Fibroblast of skin of right biceps (primary cell): ENCODE measurements at regions not wholly inside any gene's neighbourhood (a gene's known extent, or its start where the extent isn't known, plus 50 kb on each side); places are given as distances from the start of the nearest gene placed in this dataset.
"Not testable (repeated sequence)": the region's sequence is repeated elsewhere in the genome, so short reads cannot be mapped to it uniquely, and the experiment has no call there.

Source experiments
- DNase-seq: peaks from one replicate; pipeline ENCODE4 v3.0.0-alpha.2; 2013

- DNase-seq, result no peak
These were observed 270.1 kb downstream of the TCERG1L start for GRCh38 chr10:131041441-131041840.

- not testable (repeated sequence) for DNase-seq
These were observed 269.5 kb downstream of the TCERG1L start for GRCh38 chr10:131042015-131042414.
